ENCODE measurements at regions not wholly inside any gene's neighbourhood (a gene's known extent, or its start where the extent isn't known, plus 50 kb on each side); places are given as distances from the start of the nearest gene placed in this dataset.

DNA sequence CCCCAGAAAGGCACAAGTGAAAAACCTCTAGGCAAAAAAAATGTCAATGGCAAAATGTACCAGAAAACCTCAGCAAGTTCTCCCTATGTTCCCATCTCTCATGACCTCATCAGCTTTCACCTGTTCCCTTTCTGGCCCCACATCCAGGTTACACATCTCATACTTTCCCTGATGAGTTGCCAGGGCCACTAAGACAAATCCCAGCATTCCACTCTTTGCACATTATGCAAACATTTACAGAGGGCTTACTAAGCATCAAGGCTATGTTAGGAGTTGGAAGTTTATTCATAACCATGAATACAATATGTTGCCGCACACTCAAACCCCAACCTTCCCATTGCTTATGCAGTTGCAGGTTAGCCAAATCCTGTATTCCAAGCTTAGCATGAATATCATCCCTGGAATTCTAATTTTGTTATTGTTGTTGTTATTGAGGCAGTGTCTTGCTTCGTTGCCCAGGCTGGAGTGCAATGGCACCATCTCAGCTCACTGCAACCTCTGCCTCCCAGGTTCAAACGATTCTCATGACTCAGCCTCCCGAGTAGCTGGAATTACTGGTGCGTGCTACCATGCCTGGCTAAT, 129.3 kb upstream of the UBE2E2 start (continued):
- TF ChIP-seq FOXJ2 (tag; IDR thresholded peaks at IDR 0.05) (no peak), JUND (IDR thresholded peaks at IDR 0.05; ENCODE audit: borderline replicate concordance, low read depth, low read length) (no peak), JUND (tag; IDR thresholded peaks at IDR 0.05; ENCODE audit: borderline replicate concordance, low read depth, low read length) (no peak), NUFIP1 (IDR thresholded peaks at IDR 0.05; ENCODE audit: partially characterized antibody) (no peak)

GRCh38 chr3:23075496-23075895, 127.6 kb upstream of the UBE2E2 start:
- no peak for FAIRE-seq
- 4% methylated on average over 2 of the region's 2 CpGs for WGBS (ENCODE audit: insufficient coverage, low coverage, missing lambda C conversion rate)
- CTCF ChIA-PET (ENCODE audit: low intra/inter-chr PET ratio) = no interaction called here
- TF ChIP-seq DMBX1 (CRISPR knock-in tag; IDR thresholded peaks at IDR 0.05; ENCODE audit: borderline replicate concordance) (no peak), KAT2B (IDR thresholded peaks at IDR 0.05; ENCODE audit: low read depth, low read length) (no peak), ZFP30 (CRISPR knock-in tag; IDR thresholded peaks at IDR 0.05; ENCODE audit: borderline replicate concordance) (no peak), ZNF449 (CRISPR knock-in tag; IDR thresholded peaks at IDR 0.05) (no peak), ARID4B (CRISPR knock-in tag; IDR thresholded peaks at IDR 0.05) (no peak), CHCHD3 (CRISPR knock-in tag; IDR thresholded peaks at IDR 0.05) (no peak), NONO (IDR thresholded peaks at IDR 0.05; ENCODE audit: low read depth in 2 of 2, low read length in 1 of 2) (no peak), RAD51 (IDR thresholded peaks at IDR 0.05; ENCODE audit: borderline replicate concordance, low read depth) (no peak)
- TF ChIP-seq, protein P1, sequence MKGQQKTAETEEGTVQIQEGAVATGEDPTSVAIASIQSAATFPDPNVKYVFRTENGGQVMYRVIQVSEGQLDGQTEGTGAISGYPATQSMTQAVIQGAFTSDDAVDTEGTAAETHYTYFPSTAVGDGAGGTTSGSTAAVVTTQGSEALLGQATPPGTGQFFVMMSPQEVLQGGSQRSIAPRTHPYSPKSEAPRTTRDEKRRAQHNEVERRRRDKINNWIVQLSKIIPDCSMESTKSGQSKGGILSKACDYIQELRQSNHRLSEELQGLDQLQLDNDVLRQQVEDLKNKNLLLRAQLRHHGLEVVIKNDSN (CRISPR knock-in tag; IDR thresholded peaks at IDR 0.05) = no peak
- TF ChIP-seq, protein P2, sequence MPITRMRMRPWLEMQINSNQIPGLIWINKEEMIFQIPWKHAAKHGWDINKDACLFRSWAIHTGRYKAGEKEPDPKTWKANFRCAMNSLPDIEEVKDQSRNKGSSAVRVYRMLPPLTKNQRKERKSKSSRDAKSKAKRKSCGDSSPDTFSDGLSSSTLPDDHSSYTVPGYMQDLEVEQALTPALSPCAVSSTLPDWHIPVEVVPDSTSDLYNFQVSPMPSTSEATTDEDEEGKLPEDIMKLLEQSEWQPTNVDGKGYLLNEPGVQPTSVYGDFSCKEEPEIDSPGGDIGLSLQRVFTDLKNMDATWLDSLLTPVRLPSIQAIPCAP (CRISPR knock-in tag; IDR thresholded peaks at IDR 0.05; ENCODE audit: borderline replicate concordance) = no peak

More at GRCh38 chr3:23075496-23075895, 127.6 kb upstream of the UBE2E2 start:
- Histone ChIP-seq H3K36me3 (ENCODE audit: control insufficient read depth, insufficient read depth, low read length) (no peaks in the 10 kb centered on the region), H3K9me3 (replicated peaks; ENCODE audit: control insufficient read depth, insufficient read depth, low read depth, low read length) (no peaks in the 10 kb centered on the region), H3K79me2 (ENCODE audit: control insufficient read depth, insufficient read depth, low read length) (no peaks in the 10 kb centered on the region), H3K4me3 (no peak overlapping the region), H3K4me2 (ENCODE audit: insufficient read depth, low read length) (no peak overlapping the region), H3K9me1 (ENCODE audit: control insufficient read depth, insufficient read depth, low read length) (no peaks in the 10 kb centered on the region), H3K27ac (ENCODE audit: extremely low read depth, low read depth, low read length) (no peak overlapping the region), H4K20me1 (replicated peaks; ENCODE audit: control insufficient read depth, insufficient read depth, low read length) (no peaks in the 10 kb centered on the region), H3K27me3 (ENCODE audit: control insufficient read depth in 2 of 2, insufficient read depth in 2 of 2, low read length in 2 of 2) (no peaks in the 10 kb centered on the region), H3K9ac (ENCODE audit: insufficient read depth in 1 of 2, low read depth in 2 of 2, low read length in 2 of 2) (no peak overlapping the region), H2AFZ (ENCODE audit: low read depth, low read length) (no peak overlapping the region), H3K4me1 (replicated peaks in 1 of 2; ENCODE audit: control insufficient read depth in 2 of 2, insufficient read depth in 2 of 2, low read length in 2 of 2) (no peaks in the 10 kb centered on the region)
- in situ Hi-C loops (cut with MboI) = no loop called here
- POLR2A ChIA-PET = no interaction called here
- DNase-seq (ENCODE audit: extremely low read depth in 1 of 4, low spot score in 3 of 4) (no peak), ATAC-seq (no peak)
- intact Hi-C loops (cut with micrococcal nuclease) = no loop called here
- BruUV-seq (replicated peaks) = no TSS peak
